ENCODE measurements at regions not wholly inside any gene's neighbourhood (a gene's known extent, or its start where the extent isn't known, plus 50 kb on each side); places are given as distances from the start of the nearest gene placed in this dataset.

DNA sequence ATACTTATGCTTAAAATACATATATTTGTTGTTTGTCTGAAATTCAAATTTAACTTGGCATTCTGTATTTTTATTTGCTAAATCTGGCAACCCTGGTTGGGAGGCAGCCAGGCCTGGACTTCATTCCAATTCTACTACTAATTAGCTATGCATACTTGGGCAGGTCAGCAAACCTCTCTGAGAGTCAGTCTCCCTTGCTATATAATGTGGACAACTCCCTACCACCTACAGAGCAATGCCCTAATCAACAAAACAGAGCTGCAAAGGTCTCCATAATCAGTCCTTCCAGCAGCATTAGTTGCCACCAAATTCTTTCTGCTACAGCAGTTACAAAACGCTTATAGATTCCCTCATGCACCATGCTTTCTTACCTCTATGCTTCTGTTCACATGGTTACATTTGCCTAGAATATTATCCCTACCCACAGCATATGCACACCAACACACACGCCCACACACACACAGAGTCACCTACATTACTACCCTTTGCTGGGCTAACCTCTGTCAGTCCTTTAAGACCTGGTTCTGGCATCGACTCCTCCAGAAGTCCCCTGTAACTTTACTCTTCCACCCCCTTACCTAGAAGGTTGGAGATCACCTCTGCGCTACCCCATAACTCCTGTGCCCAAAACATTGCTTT is 188.7 kb downstream of the FGFR2 start:
- H3K4me2 ChIP-seq (replicated peaks; ENCODE audit: low read depth, low read length, poor library complexity, severe bottlenecking) = no peak overlapping the region
- H3K4me1 Mint-ChIP-seq = no peaks in the 10 kb centered on the region
- no peaks in the 10 kb centered on the region for H3K9me3 Mint-ChIP-seq (ENCODE audit: insufficient read depth)
- peaks cover 0 to 8% (median 0%) of the 10 kb centered on the region in 3 donors for H3K9me3 ChIP-seq (ENCODE audit: control extremely low read depth in 1 of 3, control insufficient read depth in 2 of 3, insufficient read depth in 1 of 3, low read length in 2 of 3)
- H3K27ac Mint-ChIP-seq = no peak overlapping the region
- no peak overlapping the region for H2AFZ ChIP-seq (ENCODE audit: insufficient read depth, low read depth, low read length, poor library complexity, severe bottlenecking)
- POLR2A ChIA-PET = no interaction called here
- CTCF ChIA-PET = no interaction called here
- intact Hi-C loops (cut with micrococcal nuclease) = no loop called here
- H3K4me3 ChIP-seq (ENCODE audit: control extremely low read depth in 1 of 5, extremely low read depth in 1 of 5, insufficient read depth in 1 of 5, low read depth in 2 of 5, low read length in 4 of 5) = no peak overlapping the region
- no peaks in the 10 kb centered on the region for H3K36me3 ChIP-seq (replicated peaks in 1 of 2; ENCODE audit: control extremely low read depth in 1 of 2, control insufficient read depth in 1 of 2, extremely low read depth in 1 of 2, insufficient read depth in 2 of 2, low read length in 1 of 2)
- H3K4me1 ChIP-seq (ENCODE audit: control insufficient read depth in 2 of 2, insufficient read depth in 2 of 2, low read length in 2 of 2) = no peaks in the 10 kb centered on the region
- WGBS (ENCODE audit: insufficient coverage) = 82% methylated on average over 2 of the region's 4 CpGs
- no peaks in the 10 kb centered on the region for H3K79me2 ChIP-seq (ENCODE audit: control insufficient read depth, insufficient read depth, low read length)
- no peak for ATAC-seq (ENCODE audit: low read depth)
- H3K27me3 Mint-ChIP-seq = no peaks in the 10 kb centered on the region
- no peak for DNase-seq
- H3K27me3 ChIP-seq (replicated peaks in 1 of 4; ENCODE audit: control extremely low read depth in 1 of 4, control insufficient read depth in 3 of 4, insufficient read depth in 4 of 4, low read length in 3 of 4) = no peaks in the 10 kb centered on the region
- H3K4me3 Mint-ChIP-seq = no peak overlapping the region
- H3K9ac ChIP-seq (ENCODE audit: low read length) = no peak overlapping the region
- no peaks in the 10 kb centered on the region for H4K20me1 ChIP-seq (ENCODE audit: control insufficient read depth, insufficient read depth, low read length, poor library complexity, severe bottlenecking)
- TF ChIP-seq EZH2 (IDR thresholded peaks at IDR 0.05; ENCODE audit: borderline replicate concordance, insufficient read depth, low read depth, low read length, poor library complexity, severe bottlenecking) = no peak
- TF ChIP-seq, protein P1, sequence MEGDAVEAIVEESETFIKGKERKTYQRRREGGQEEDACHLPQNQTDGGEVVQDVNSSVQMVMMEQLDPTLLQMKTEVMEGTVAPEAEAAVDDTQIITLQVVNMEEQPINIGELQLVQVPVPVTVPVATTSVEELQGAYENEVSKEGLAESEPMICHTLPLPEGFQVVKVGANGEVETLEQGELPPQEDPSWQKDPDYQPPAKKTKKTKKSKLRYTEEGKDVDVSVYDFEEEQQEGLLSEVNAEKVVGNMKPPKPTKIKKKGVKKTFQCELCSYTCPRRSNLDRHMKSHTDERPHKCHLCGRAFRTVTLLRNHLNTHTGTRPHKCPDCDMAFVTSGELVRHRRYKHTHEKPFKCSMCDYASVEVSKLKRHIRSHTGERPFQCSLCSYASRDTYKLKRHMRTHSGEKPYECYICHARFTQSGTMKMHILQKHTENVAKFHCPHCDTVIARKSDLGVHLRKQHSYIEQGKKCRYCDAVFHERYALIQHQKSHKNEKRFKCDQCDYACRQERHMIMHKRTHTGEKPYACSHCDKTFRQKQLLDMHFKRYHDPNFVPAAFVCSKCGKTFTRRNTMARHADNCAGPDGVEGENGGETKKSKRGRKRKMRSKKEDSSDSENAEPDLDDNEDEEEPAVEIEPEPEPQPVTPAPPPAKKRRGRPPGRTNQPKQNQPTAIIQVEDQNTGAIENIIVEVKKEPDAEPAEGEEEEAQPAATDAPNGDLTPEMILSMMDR (IDR thresholded peaks at IDR 0.05) = no peak
- no peak overlapping the region for H3K27ac ChIP-seq (ENCODE audit: low read length in 2 of 2)

DNA sequence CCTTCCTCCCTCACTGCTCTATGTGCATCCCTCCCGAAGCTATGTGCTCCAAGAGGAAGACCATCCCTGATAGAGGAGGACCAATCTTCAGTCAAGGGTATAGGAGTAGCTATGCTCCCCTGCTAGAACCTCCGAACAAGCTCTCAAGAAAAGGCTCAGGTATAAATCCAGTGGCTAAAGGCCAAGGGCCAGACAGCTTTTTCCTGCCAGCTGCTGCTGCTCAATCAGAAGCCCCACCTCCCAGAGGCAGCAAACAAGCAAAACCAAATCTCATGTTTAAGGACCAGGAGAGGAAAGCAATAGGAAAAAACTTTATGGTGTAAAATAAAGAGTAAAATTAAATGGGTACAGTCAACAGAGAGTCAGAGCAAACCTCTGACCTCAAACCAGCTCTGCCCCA is 187.2 kb downstream of the FGFR2 start:
- no peak overlapping the region for H3K4me2 ChIP-seq (replicated peaks; ENCODE audit: low read depth, low read length, poor library complexity, severe bottlenecking)
- no peaks in the 10 kb centered on the region for H3K36me3 ChIP-seq (replicated peaks in 1 of 2; ENCODE audit: control extremely low read depth in 1 of 2, control insufficient read depth in 1 of 2, extremely low read depth in 1 of 2, insufficient read depth in 2 of 2, low read length in 1 of 2)
- DNase-seq (no peak), ATAC-seq (ENCODE audit: low read depth) (no peak)
- ChIA-PET POLR2A (no interaction called here), CTCF (no interaction called here)
- no peak overlapping the region for H3K9ac ChIP-seq (ENCODE audit: low read length)
- intact Hi-C loops (cut with micrococcal nuclease) = no loop called here
- no peaks in the 10 kb centered on the region for H4K20me1 ChIP-seq (ENCODE audit: control insufficient read depth, insufficient read depth, low read length, poor library complexity, severe bottlenecking)
- 71% methylated on average over 1 of the region's 2 CpGs for WGBS (ENCODE audit: insufficient coverage)
- peaks cover 0 to 12% (median 0%) of the 10 kb centered on the region in 3 donors for H3K9me3 ChIP-seq (ENCODE audit: control extremely low read depth in 1 of 3, control insufficient read depth in 2 of 3, insufficient read depth in 1 of 3, low read length in 2 of 3)
- no peaks in the 10 kb centered on the region for H3K79me2 ChIP-seq (ENCODE audit: control insufficient read depth, insufficient read depth, low read length)
- H3K4me3 Mint-ChIP-seq = no peak overlapping the region
- H3K4me1 ChIP-seq (ENCODE audit: control insufficient read depth in 2 of 2, insufficient read depth in 2 of 2, low read length in 2 of 2) = no peaks in the 10 kb centered on the region
- H2AFZ ChIP-seq (ENCODE audit: insufficient read depth, low read depth, low read length, poor library complexity, severe bottlenecking) = no peak overlapping the region
- H3K4me3 ChIP-seq (ENCODE audit: control extremely low read depth in 1 of 5, extremely low read depth in 1 of 5, insufficient read depth in 1 of 5, low read depth in 2 of 5, low read length in 4 of 5) = no peak overlapping the region
- no peaks in the 10 kb centered on the region for H3K27me3 ChIP-seq (replicated peaks in 1 of 4; ENCODE audit: control extremely low read depth in 1 of 4, control insufficient read depth in 3 of 4, insufficient read depth in 4 of 4, low read length in 3 of 4)
- no peak overlapping the region for H3K27ac Mint-ChIP-seq
- H3K27me3 Mint-ChIP-seq = no peaks in the 10 kb centered on the region
- TF ChIP-seq, protein P1 (IDR thresholded peaks at IDR 0.05) = no peak
- TF ChIP-seq EZH2 (IDR thresholded peaks at IDR 0.05; ENCODE audit: borderline replicate concordance, insufficient read depth, low read depth, low read length, poor library complexity, severe bottlenecking) = no peak
- H3K9me3 Mint-ChIP-seq (ENCODE audit: insufficient read depth) = no peaks in the 10 kb centered on the region
- H3K27ac ChIP-seq (ENCODE audit: low read length in 2 of 2) = no peak overlapping the region
- H3K4me1 Mint-ChIP-seq = no peaks in the 10 kb centered on the region

Data from B cell (primary cell).